ENCODE measurements at regions not wholly inside any gene's neighbourhood (a gene's known extent, or its start where the extent isn't known, plus 50 kb on each side); places are given as distances from the start of the nearest gene placed in this dataset.

DNA sequence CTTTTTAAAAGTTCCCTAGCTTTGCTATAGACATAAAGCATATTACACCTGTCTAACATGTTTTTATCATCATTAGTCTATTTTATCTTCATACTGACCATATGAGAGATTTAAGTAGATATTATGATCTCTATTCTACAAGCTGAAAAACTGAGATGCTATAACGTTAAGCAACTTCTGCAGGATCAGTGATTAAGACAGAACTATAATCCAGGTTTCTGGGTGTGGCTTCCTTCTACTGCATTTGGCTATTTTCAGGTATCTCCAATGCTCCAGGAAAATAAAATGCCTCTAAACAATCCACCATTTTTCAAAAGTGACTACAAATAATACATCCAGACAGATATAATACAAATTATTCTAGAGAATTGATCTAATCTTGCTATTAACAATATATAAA is 53.4 kb downstream of the RGS2 start:
- no peaks in the 10 kb centered on the region for H3K27me3 ChIP-seq (ENCODE audit: control insufficient read depth in 3 of 3, insufficient read depth in 3 of 3, low read depth in 1 of 3, low read length in 3 of 3)
- H2BK120ac ChIP-seq (ENCODE audit: low read depth, low read length) = no peak overlapping the region
- H3K27ac ChIP-seq (replicated peaks; ENCODE audit: low read length) = no peak overlapping the region
- DNase-seq (ENCODE audit: low spot score) = no peak
- H2AK5ac ChIP-seq (ENCODE audit: low read depth, low read length) = no peak overlapping the region
- H3K18ac ChIP-seq (ENCODE audit: low read length) = no peak overlapping the region
- H3K4me3 ChIP-seq (ENCODE audit: low read length in 2 of 2) = no peak overlapping the region
- no peak overlapping the region for H2AFZ ChIP-seq (ENCODE audit: low read length)
- no peak overlapping the region for H3K14ac ChIP-seq (ENCODE audit: low read length)
- H2BK15ac ChIP-seq (ENCODE audit: low read length) = no peak overlapping the region
- H3K79me1 ChIP-seq (ENCODE audit: low read depth, low read length) = no peaks in the 10 kb centered on the region
- no peak overlapping the region for H2BK5ac ChIP-seq (ENCODE audit: low read length)
- H3K23ac ChIP-seq (ENCODE audit: low read depth, low read length, poor library complexity) = no peak overlapping the region
- no peak overlapping the region for H3K4me2 ChIP-seq (ENCODE audit: insufficient read depth, low read length, poor library complexity, severe bottlenecking)
- no peak overlapping the region for H2BK12ac ChIP-seq (ENCODE audit: low read length)
- no peaks in the 10 kb centered on the region for H3K36me3 ChIP-seq (replicated peaks in 1 of 2; ENCODE audit: control insufficient read depth in 2 of 2, insufficient read depth in 2 of 2, low read length in 2 of 2)
- H3K9me3 ChIP-seq (replicated peaks in 1 of 2; ENCODE audit: control insufficient read depth in 2 of 2, insufficient read depth in 1 of 2, low read depth in 1 of 2, low read length in 2 of 2) = no peaks in the 10 kb centered on the region
- no peak overlapping the region for H4K91ac ChIP-seq (ENCODE audit: low read depth, low read length, poor library complexity)
- WGBS, 2 donors (ENCODE audit: extremely low coverage in 2 of 2, insufficient read length in 2 of 2, insufficient replicate concordance in 1 of 2) = no CpG with 5 or more reads among the region's 1 CpG
- H4K8ac ChIP-seq (ENCODE audit: low read depth, low read length) = no peak overlapping the region
- no peaks in the 10 kb centered on the region for H3K4me1 ChIP-seq (ENCODE audit: control insufficient read depth in 2 of 2, insufficient read depth in 1 of 2, low read depth in 1 of 2, low read length in 2 of 2)
- H3K4ac ChIP-seq (ENCODE audit: low read length) = no peak overlapping the region
- H3K9ac ChIP-seq (ENCODE audit: low read depth, low read length, poor library complexity) = no peak overlapping the region

DNA sequence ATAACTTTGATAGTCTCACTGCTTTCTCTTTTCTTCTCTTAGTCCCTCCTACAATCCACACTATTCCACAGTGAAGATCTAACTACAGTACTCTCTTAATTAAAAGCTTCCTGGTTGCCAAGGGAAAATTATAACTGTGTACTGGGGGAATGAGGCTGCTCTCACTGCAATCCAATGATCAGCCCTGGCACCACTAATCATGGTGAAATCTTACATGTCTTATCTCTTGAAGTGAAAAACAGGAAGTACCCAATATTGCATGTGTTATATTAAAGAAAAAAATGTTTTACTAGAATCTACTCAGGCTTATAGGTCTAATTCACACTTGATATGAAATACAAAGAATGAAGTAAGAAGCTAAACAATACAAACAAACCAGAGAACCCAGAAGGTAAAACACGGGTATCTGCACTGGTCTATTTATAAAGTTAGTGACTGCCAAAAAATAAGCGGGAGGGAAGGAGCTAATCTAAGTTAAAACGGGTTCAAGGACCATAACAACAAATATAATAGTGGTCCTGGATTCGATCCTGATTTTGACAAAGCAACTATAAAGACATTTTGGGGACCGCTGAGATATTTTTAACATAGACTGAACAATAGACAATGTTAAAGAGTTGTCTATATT is 57.5 kb downstream of the RGS2 start:
- no peak for DNase-seq (ENCODE audit: low spot score)
- Histone ChIP-seq H3K4me1 (ENCODE audit: control insufficient read depth in 2 of 2, insufficient read depth in 1 of 2, low read depth in 1 of 2, low read length in 2 of 2) (no peaks in the 10 kb centered on the region), H3K4me3 (ENCODE audit: low read length in 2 of 2) (no peak overlapping the region), H3K9ac (ENCODE audit: low read depth, low read length, poor library complexity) (no peak overlapping the region), H3K23ac (ENCODE audit: low read depth, low read length, poor library complexity) (no peak overlapping the region), H3K36me3 (replicated peaks in 1 of 2; ENCODE audit: control insufficient read depth in 2 of 2, insufficient read depth in 2 of 2, low read length in 2 of 2) (no peaks in the 10 kb centered on the region), H3K9me3 (replicated peaks in 1 of 2; ENCODE audit: control insufficient read depth in 2 of 2, insufficient read depth in 1 of 2, low read depth in 1 of 2, low read length in 2 of 2) (no peaks in the 10 kb centered on the region), H3K14ac (ENCODE audit: low read length) (no peak overlapping the region), H3K79me1 (ENCODE audit: low read depth, low read length) (no peaks in the 10 kb centered on the region), H3K4ac (ENCODE audit: low read length) (no peak overlapping the region), H2BK120ac (ENCODE audit: low read depth, low read length) (no peak overlapping the region), H3K27me3 (ENCODE audit: control insufficient read depth in 3 of 3, insufficient read depth in 3 of 3, low read depth in 1 of 3, low read length in 3 of 3) (no peaks in the 10 kb centered on the region), H4K91ac (ENCODE audit: low read depth, low read length, poor library complexity) (no peak overlapping the region), H4K8ac (ENCODE audit: low read depth, low read length) (no peak overlapping the region), H2BK12ac (ENCODE audit: low read length) (no peak overlapping the region), H3K18ac (ENCODE audit: low read length) (no peak overlapping the region), H2AFZ (ENCODE audit: low read length) (no peak overlapping the region), H3K27ac (replicated peaks; ENCODE audit: low read length) (no peak overlapping the region), H2BK15ac (ENCODE audit: low read length) (no peak overlapping the region), H2BK5ac (ENCODE audit: low read length) (no peak overlapping the region), H2AK5ac (ENCODE audit: low read depth, low read length) (no peak overlapping the region), H3K4me2 (ENCODE audit: insufficient read depth, low read length, poor library complexity, severe bottlenecking) (no peak overlapping the region)
- WGBS, 2 donors (ENCODE audit: extremely low coverage in 2 of 2, insufficient read length in 2 of 2, insufficient replicate concordance in 1 of 2) = no CpG with 5 or more reads among the region's 5 CpGs

DNA sequence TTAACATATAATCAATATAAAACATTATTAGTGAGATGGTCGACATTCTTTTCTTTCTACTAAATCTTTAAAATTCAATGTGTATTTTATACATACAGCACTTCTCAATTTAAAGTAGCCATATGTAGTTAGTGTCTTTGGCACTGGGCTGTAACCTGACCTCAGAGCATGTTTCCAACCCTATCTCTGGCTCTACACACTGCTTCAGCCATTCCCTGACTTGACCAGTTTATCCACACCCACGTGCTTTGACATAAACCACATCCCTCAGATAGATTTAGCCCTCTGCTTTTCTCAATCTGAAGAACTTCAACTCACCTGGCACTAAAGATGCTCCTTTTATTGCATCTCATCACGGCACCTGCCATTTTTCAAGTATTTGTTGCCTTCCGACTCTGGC is 58.3 kb downstream of the RGS2 start:
- no peak overlapping the region for H2AK5ac ChIP-seq (ENCODE audit: low read depth, low read length)
- no peak overlapping the region for H3K9ac ChIP-seq (ENCODE audit: low read depth, low read length, poor library complexity)
- no peak overlapping the region for H3K27ac ChIP-seq (replicated peaks; ENCODE audit: low read length)
- H2BK15ac ChIP-seq (ENCODE audit: low read length) = no peak overlapping the region
- no peak overlapping the region for H2BK12ac ChIP-seq (ENCODE audit: low read length)
- no peak overlapping the region for H4K91ac ChIP-seq (ENCODE audit: low read depth, low read length, poor library complexity)
- no peak overlapping the region for H3K23ac ChIP-seq (ENCODE audit: low read depth, low read length, poor library complexity)
- H2AFZ ChIP-seq (ENCODE audit: low read length) = no peak overlapping the region
- DNase-seq (ENCODE audit: low spot score) = no peak
- H3K4me3 ChIP-seq (ENCODE audit: low read length in 2 of 2) = no peak overlapping the region
- no peaks in the 10 kb centered on the region for H3K36me3 ChIP-seq (replicated peaks in 1 of 2; ENCODE audit: control insufficient read depth in 2 of 2, insufficient read depth in 2 of 2, low read length in 2 of 2)
- no peaks in the 10 kb centered on the region for H3K4me1 ChIP-seq (ENCODE audit: control insufficient read depth in 2 of 2, insufficient read depth in 1 of 2, low read depth in 1 of 2, low read length in 2 of 2)
- no peaks in the 10 kb centered on the region for H3K9me3 ChIP-seq (replicated peaks in 1 of 2; ENCODE audit: control insufficient read depth in 2 of 2, insufficient read depth in 1 of 2, low read depth in 1 of 2, low read length in 2 of 2)
- no peak overlapping the region for H3K4me2 ChIP-seq (ENCODE audit: insufficient read depth, low read length, poor library complexity, severe bottlenecking)
- H2BK120ac ChIP-seq (ENCODE audit: low read depth, low read length) = no peak overlapping the region
- no peaks in the 10 kb centered on the region for H3K79me1 ChIP-seq (ENCODE audit: low read depth, low read length)
- no peak overlapping the region for H3K18ac ChIP-seq (ENCODE audit: low read length)
- H3K4ac ChIP-seq (ENCODE audit: low read length) = no peak overlapping the region
- H3K27me3 ChIP-seq (ENCODE audit: control insufficient read depth in 3 of 3, insufficient read depth in 3 of 3, low read depth in 1 of 3, low read length in 3 of 3) = no peaks in the 10 kb centered on the region
- no peak overlapping the region for H2BK5ac ChIP-seq (ENCODE audit: low read length)
- no peak overlapping the region for H4K8ac ChIP-seq (ENCODE audit: low read depth, low read length)
- whole genome bisulfite sequencing, 2 donors (ENCODE audit: extremely low coverage in 2 of 2, insufficient read length in 2 of 2, insufficient replicate concordance in 1 of 2) = no CpG with 5 or more reads among the region's 4 CpGs
- H3K14ac ChIP-seq (ENCODE audit: low read length) = no peak overlapping the region

- Histone ChIP-seq H3K23ac (ENCODE audit: low read depth, low read length, poor library complexity) (no peak overlapping the region), H3K4me1 (ENCODE audit: control insufficient read depth in 2 of 2, insufficient read depth in 1 of 2, low read depth in 1 of 2, low read length in 2 of 2) (no peaks in the 10 kb centered on the region), H3K18ac (ENCODE audit: low read length) (no peak overlapping the region), H2BK15ac (ENCODE audit: low read length) (no peak overlapping the region), H3K27ac (replicated peaks; ENCODE audit: low read length) (no peak overlapping the region), H3K14ac (ENCODE audit: low read length) (no peak overlapping the region), H3K4me3 (ENCODE audit: low read length in 2 of 2) (no peak overlapping the region), H2AK5ac (ENCODE audit: low read depth, low read length) (no peak overlapping the region), H3K9ac (ENCODE audit: low read depth, low read length, poor library complexity) (no peak overlapping the region), H3K36me3 (replicated peaks in 1 of 2; ENCODE audit: control insufficient read depth in 2 of 2, insufficient read depth in 2 of 2, low read length in 2 of 2) (no peaks in the 10 kb centered on the region), H3K9me3 (replicated peaks in 1 of 2; ENCODE audit: control insufficient read depth in 2 of 2, insufficient read depth in 1 of 2, low read depth in 1 of 2, low read length in 2 of 2) (no peaks in the 10 kb centered on the region), H4K91ac (ENCODE audit: low read depth, low read length, poor library complexity) (no peak overlapping the region), H3K4ac (ENCODE audit: low read length) (no peak overlapping the region), H2BK120ac (ENCODE audit: low read depth, low read length) (no peak overlapping the region), H3K79me1 (ENCODE audit: low read depth, low read length) (no peaks in the 10 kb centered on the region), H3K4me2 (ENCODE audit: insufficient read depth, low read length, poor library complexity, severe bottlenecking) (no peak overlapping the region), H2BK5ac (ENCODE audit: low read length) (no peak overlapping the region), H3K27me3 (ENCODE audit: control insufficient read depth in 3 of 3, insufficient read depth in 3 of 3, low read depth in 1 of 3, low read length in 3 of 3) (no peaks in the 10 kb centered on the region), H4K8ac (ENCODE audit: low read depth, low read length) (no peak overlapping the region), H2AFZ (ENCODE audit: low read length) (no peak overlapping the region), H2BK12ac (ENCODE audit: low read length) (no peak overlapping the region)
- WGBS, 2 donors (ENCODE audit: extremely low coverage in 2 of 2, insufficient read length in 2 of 2, insufficient replicate concordance in 1 of 2) = no CpG with 5 or more reads among the region's 4 CpGs
- DNase-seq (ENCODE audit: low spot score) = no peak
These were observed 60.6 kb downstream of the RGS2 start for GRCh38 chr1:192869308-192869940.

All from neuronal stem cell (in vitro differentiated cells).